OCI-LY1 (cell line): ENCODE measurements at regions not wholly inside any gene's neighbourhood (a gene's known extent, or its start where the extent isn't known, plus 50 kb on each side); places are given as distances from the start of the nearest gene placed in this dataset.

Experiments
- H2AFZ ChIP-seq: fragments of 200-600 bp; sonication (generic), shearing (Covaris generic); 2 replicates; pipeline ENCODE4 v1.6.0; 2014; ENCODE audit warnings: antibody characterized with exemption, mild to moderate bottlenecking, low read length
- H3F3A ChIP-seq: fragments of 200-600 bp; sonication (generic), shearing (Covaris generic); 2 replicates; pipeline ENCODE4 v1.6.0; 2014; ENCODE audit warnings: mild to moderate bottlenecking, antibody characterized with exemption, low read length, moderate library complexity; ENCODE audit not compliant: insufficient read depth
- H3K27ac ChIP-seq: fragments of 200-600 bp; sonication (generic); 2 replicates; pipeline ENCODE4 v1.5.1; 2014; ENCODE audit warnings: low read length, mixed run types, mild to moderate bottlenecking, low read depth; ENCODE audit not compliant: poor library complexity, severe bottlenecking
- H3K27me3 ChIP-seq: fragments of 200-600 bp; sonication (generic); 2 replicates; pipeline ENCODE4 v1.6.0; 2014; ENCODE audit warnings: antibody characterized with exemption, mild to moderate bottlenecking, low read length, moderate library complexity; ENCODE audit not compliant: insufficient read depth
- H3K36me3 ChIP-seq: fragments of 200-600 bp; sonication (generic); 2 replicates; pipeline ENCODE4 v1.6.1; 2014; ENCODE audit warnings: mild to moderate bottlenecking, antibody characterized with exemption, low read length, moderate library complexity, mixed read lengths; ENCODE audit not compliant: insufficient read depth
- H3K4me1 ChIP-seq: fragments of 200-600 bp; sonication (generic); 2 replicates; pipeline ENCODE4 v1.5.1; 2014; ENCODE audit warnings: mild to moderate bottlenecking, low read length, moderate library complexity; ENCODE audit not compliant: insufficient read depth, severe bottlenecking
- H3K4me2 ChIP-seq: fragments of 200-600 bp; sonication (generic), shearing (Covaris generic); 2 replicates; pipeline ENCODE4 v1.6.1; 2014; ENCODE audit warnings: low read length
- H3K4me3 ChIP-seq: fragments of 200-600 bp; sonication (generic); 2 replicates; pipeline ENCODE4 v1.5.1; 2014; ENCODE audit warnings: low read length, low read depth, mild to moderate bottlenecking, mixed read lengths; ENCODE audit not compliant: poor library complexity, severe bottlenecking
- H3K79me2 ChIP-seq: fragments of 200-600 bp; shearing (Covaris generic); 2 replicates; pipeline ENCODE4 v1.6.1; 2016; ENCODE audit warnings: mixed run types, low read length, mixed read lengths; ENCODE audit not compliant: insufficient read depth
- H3K9ac ChIP-seq: fragments of 200-600 bp; sonication (generic), shearing (Covaris generic); 2 replicates; pipeline ENCODE4 v1.6.1; 2014; ENCODE audit warnings: mild to moderate bottlenecking, low read length, mixed read lengths
- H3K9me2 ChIP-seq: fragments of 200-600 bp; sonication (generic), shearing (Covaris generic); 2 replicates; pipeline ENCODE4 v1.6.1; 2014; ENCODE audit warnings: low read depth, mild to moderate bottlenecking, low read length, mixed read lengths
- H3K9me3 ChIP-seq: fragments of 200-600 bp; shearing (Covaris generic); 2 replicates; pipeline ENCODE4 v1.6.1; 2014; ENCODE audit warnings: low read length, mixed read lengths
- H4K20me1 ChIP-seq: fragments of 200-600 bp; sonication (generic), shearing (Covaris generic); 2 replicates; pipeline ENCODE4 v1.6.0; 2016; ENCODE audit warnings: mild to moderate bottlenecking, low read length; ENCODE audit not compliant: insufficient read depth
- CTCF ChIP-seq: fragments of 200-600 bp; sonication (generic), shearing (Covaris generic); IDR thresholded peaks from 2 replicates; pipeline ENCODE4 v1.5.1; 2017; ENCODE audit warnings: mild to moderate bottlenecking, antibody characterized with exemption, low read length, moderate library complexity, mixed read lengths
- EZH2 ChIP-seq: fragments of 200-600 bp; sonication (generic), shearing (Covaris generic); IDR thresholded peaks from 2 replicates; pipeline ENCODE4 v1.8.0; 2017; ENCODE audit warnings: borderline replicate concordance, mixed run types, mild to moderate bottlenecking, antibody characterized with exemption, low read length, moderate library complexity, mixed read lengths

DNA sequence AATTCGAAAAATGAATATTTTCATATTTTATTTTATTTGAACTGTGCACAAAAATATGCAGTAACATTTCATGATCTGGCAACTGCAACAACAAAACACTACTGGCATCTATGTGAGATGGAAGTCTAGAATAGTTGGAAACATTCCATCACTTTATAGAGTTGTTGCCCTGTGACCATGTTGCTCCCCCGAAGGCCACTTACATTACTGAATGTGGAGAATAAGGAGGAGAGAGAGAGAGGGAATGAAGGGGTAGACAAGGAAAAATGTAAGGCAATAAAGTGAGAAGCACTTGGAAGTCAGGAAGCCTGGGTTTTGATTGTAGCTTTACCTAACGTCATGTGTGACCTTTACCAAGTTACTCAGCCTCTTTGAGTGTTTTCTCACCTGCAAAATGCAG is 437.2 kb upstream of the EDIL3 start:
- Histone ChIP-seq H4K20me1 (no peaks in the 10 kb centered on the region), H3K27me3 (no peaks in the 10 kb centered on the region), H3K4me3 (no peak overlapping the region), H3K9ac (no peak overlapping the region), H2AFZ (no peak overlapping the region), H3K9me3 (no peaks in the 10 kb centered on the region), H3K9me2 (0 out of 2 replicates have a peak, but pooled peaks cover 2% of the 10 kb centered on the region), H3K27ac (no peak overlapping the region), H3K36me3 (no peaks in the 10 kb centered on the region), H3K79me2 (no peaks in the 10 kb centered on the region), H3K4me2 (no peak overlapping the region), H3K4me1 (no peaks in the 10 kb centered on the region), H3F3A (no peaks in the 10 kb centered on the region)
- TF ChIP-seq EZH2 (no peak), CTCF (no peak)

GRCh38 chr5:84817953-84818352 is 433.3 kb upstream of the EDIL3 start:
- Histone ChIP-seq H2AFZ (no peak overlapping the region), H3K27ac (no peak overlapping the region)

DNA sequence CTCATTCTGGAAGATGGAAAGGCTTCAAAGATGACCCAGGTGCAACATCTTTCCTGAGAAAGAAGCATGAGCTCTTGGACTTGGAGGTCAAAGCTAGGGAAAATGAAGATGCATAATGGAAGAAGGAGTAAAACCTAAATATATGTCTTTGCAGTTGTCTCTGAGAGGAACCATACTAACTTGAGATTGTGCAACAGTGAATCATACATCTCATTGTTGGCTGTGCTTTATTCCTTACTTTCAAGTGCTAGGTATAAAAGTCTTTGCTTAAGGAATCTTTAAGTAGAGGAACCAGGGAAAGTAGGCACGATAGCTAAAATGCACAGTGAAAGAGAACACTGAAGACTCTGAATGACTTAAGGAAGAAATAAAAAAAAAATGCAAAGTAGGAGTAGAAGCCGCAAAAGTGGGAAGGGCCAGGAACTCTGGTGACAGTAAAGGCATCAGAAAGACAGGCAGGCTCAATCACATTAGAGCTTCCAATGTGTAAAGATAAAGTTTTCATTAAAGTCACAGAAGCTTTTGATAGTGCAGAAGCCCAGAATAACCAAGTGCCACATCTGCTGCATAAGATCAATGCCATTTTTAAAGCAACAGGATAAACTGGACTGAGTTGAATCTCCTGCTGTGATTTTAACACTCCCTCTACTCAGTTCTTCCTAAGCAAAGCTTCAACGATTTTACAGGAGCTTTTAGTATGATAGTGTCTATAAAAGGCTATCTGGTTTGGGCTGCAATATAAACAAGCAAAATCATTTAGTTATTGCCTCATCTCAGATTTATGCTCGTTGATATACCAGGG is 432.3 kb upstream of the EDIL3 start:
- no peak overlapping the region for H3K27ac ChIP-seq
- H3K4me2 ChIP-seq, result no peak overlapping the region
- H3K9me2 ChIP-seq, result 0 out of 2 replicates have a peak, but pooled peaks cover 2% of the 10 kb centered on the region
- H3K9me3 ChIP-seq, result no peaks in the 10 kb centered on the region
- H3K4me1 ChIP-seq, result no peaks in the 10 kb centered on the region
- H3K4me3 ChIP-seq, result no peak overlapping the region
- H3K79me2 ChIP-seq, result no peaks in the 10 kb centered on the region
- no peaks in the 10 kb centered on the region for H3F3A ChIP-seq
- no peak overlapping the region for H3K9ac ChIP-seq
- H3K36me3 ChIP-seq, result no peaks in the 10 kb centered on the region
- no peaks in the 10 kb centered on the region for H3K27me3 ChIP-seq
- H4K20me1 ChIP-seq, result no peaks in the 10 kb centered on the region
- TF ChIP-seq CTCF (no peak), EZH2 (no peak)
- no peak overlapping the region for H2AFZ ChIP-seq

More at GRCh38 chr5:84817953-84818352, 433.3 kb upstream of the EDIL3 start:
- Histone ChIP-seq H4K20me1 (no peaks in the 10 kb centered on the region), H3K27me3 (no peaks in the 10 kb centered on the region), H3K79me2 (no peaks in the 10 kb centered on the region), H3K36me3 (no peaks in the 10 kb centered on the region), H3F3A (no peaks in the 10 kb centered on the region), H3K9me2 (0 out of 2 replicates have a peak, but pooled peaks cover 2% of the 10 kb centered on the region), H3K4me2 (no peak overlapping the region), H3K4me1 (no peaks in the 10 kb centered on the region), H3K9me3 (no peaks in the 10 kb centered on the region), H3K4me3 (no peak overlapping the region), H3K9ac (no peak overlapping the region)
- TF ChIP-seq CTCF, result no peak
